ENCODE measurements at regions not wholly inside any gene's neighbourhood (a gene's known extent, or its start where the extent isn't known, plus 50 kb on each side); places are given as distances from the start of the nearest gene placed in this dataset.
"Not testable (repeated sequence)": the region's sequence is repeated elsewhere in the genome, so short reads cannot be mapped to it uniquely, and the experiment has no call there.

DNA sequence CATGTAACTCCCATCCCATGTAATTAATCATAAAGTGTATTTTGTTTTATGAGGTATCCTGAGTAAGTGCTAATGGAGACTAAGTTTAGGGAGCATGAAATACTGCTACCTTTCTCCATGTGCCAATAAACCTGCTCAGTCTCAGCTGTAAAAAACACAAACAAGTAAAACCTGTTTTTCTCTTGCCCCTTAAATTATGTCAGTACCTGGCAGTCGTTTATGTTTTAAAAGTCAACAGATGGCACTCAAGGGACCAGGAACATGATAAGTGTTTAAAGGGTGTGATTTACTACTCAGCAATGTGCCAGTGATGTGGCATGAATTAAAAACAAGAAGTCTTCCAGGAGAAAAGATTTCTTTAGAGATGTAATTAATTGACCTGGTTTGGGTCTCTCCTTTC is 74.9 kb upstream of the FOLH1 start:
- H3K27ac ChIP-seq (ENCODE audit: insufficient read depth, low read length); H4K20me1 ChIP-seq (ENCODE audit: insufficient read depth, low read length); dilution Hi-C loops (cut with HindIII; ENCODE audit: low sequenced_read_pairs, unreplicated experiment); H3K9me3 ChIP-seq (ENCODE audit: control insufficient read depth, insufficient read depth, low read length); H3K4me2 ChIP-seq (ENCODE audit: low read depth, low read length); DNase-seq; intact Hi-C loops (cut with micrococcal nuclease); ATAC-seq (ENCODE audit: low read depth); H3K27me3 ChIP-seq (ENCODE audit: control insufficient read depth, insufficient read depth, low read length); H3K4me1 ChIP-seq (ENCODE audit: control insufficient read depth, insufficient read depth, low read length); H3K9me1 ChIP-seq (ENCODE audit: insufficient read depth, low read length); H4K91ac ChIP-seq (ENCODE audit: insufficient read depth, low read depth, low read length); H2BK15ac ChIP-seq (ENCODE audit: low read depth, low read length); CTCF ChIA-PET; in situ Hi-C loops (cut with MboI; ENCODE audit: low sequenced_read_pairs); H3K36me3 ChIP-seq (ENCODE audit: control insufficient read depth, insufficient read depth, low read length); H2BK120ac ChIP-seq (ENCODE audit: low read depth, low read length); H2BK5ac ChIP-seq (ENCODE audit: low read depth, low read length, poor library complexity, severe bottlenecking); H3K14ac ChIP-seq (replicated peaks; ENCODE audit: low read depth, low read length); H3K79me1 ChIP-seq (ENCODE audit: low read depth in 1 of 2, low read length in 2 of 2); H3K4ac ChIP-seq (ENCODE audit: low read depth, low read length); H3K23ac ChIP-seq (ENCODE audit: low read depth, low read length); H2AFZ ChIP-seq (replicated peaks; ENCODE audit: low read length, poor library complexity); H2AK9ac ChIP-seq (replicated peaks; ENCODE audit: low read depth, low read length, poor library complexity); H4K5ac ChIP-seq (ENCODE audit: low read depth, low read length); H3K18ac ChIP-seq (ENCODE audit: low read depth, low read length); H3K56ac ChIP-seq (ENCODE audit: extremely low read depth, insufficient read depth, low read length); H4K8ac ChIP-seq (ENCODE audit: low read depth in 2 of 2, low read length in 2 of 2); H2AK5ac ChIP-seq (ENCODE audit: low read depth, low read length); H2BK20ac ChIP-seq (ENCODE audit: low read depth, low read length); H3K9ac ChIP-seq (ENCODE audit: low read depth, low read length); POLR2A ChIA-PET (ENCODE audit: unreplicated experiment); BruUV-seq (replicated peaks); H3K4me3 ChIP-seq (ENCODE audit: insufficient read depth, low read depth, low read length): not testable (repeated sequence)
- no CpG with 5 or more reads among the region's 1 CpG for WGBS, 2 experiments (ENCODE audit: extremely low coverage in 2 of 2, insufficient read length in 1 of 2)

GRCh38 chr11:49282125-49282524 is 73.7 kb upstream of the FOLH1 start:
- H3K56ac ChIP-seq (ENCODE audit: extremely low read depth, insufficient read depth, low read length); dilution Hi-C loops (cut with HindIII; ENCODE audit: low sequenced_read_pairs, unreplicated experiment); intact Hi-C loops (cut with micrococcal nuclease); H3K9me1 ChIP-seq (ENCODE audit: insufficient read depth, low read length); H4K91ac ChIP-seq (ENCODE audit: insufficient read depth, low read depth, low read length); H3K27ac ChIP-seq (ENCODE audit: insufficient read depth, low read length); ATAC-seq (ENCODE audit: low read depth); H2AK5ac ChIP-seq (ENCODE audit: low read depth, low read length); H4K20me1 ChIP-seq (ENCODE audit: insufficient read depth, low read length); H3K4ac ChIP-seq (ENCODE audit: low read depth, low read length); H2AFZ ChIP-seq (replicated peaks; ENCODE audit: low read length, poor library complexity); H2BK15ac ChIP-seq (ENCODE audit: low read depth, low read length); in situ Hi-C loops (cut with MboI; ENCODE audit: low sequenced_read_pairs); H2AK9ac ChIP-seq (replicated peaks; ENCODE audit: low read depth, low read length, poor library complexity); BruUV-seq (replicated peaks); H4K8ac ChIP-seq (ENCODE audit: low read depth in 2 of 2, low read length in 2 of 2); H3K9me3 ChIP-seq (ENCODE audit: control insufficient read depth, insufficient read depth, low read length); DNase-seq; H3K36me3 ChIP-seq (ENCODE audit: control insufficient read depth, insufficient read depth, low read length); H3K4me3 ChIP-seq (ENCODE audit: insufficient read depth, low read depth, low read length); H3K18ac ChIP-seq (ENCODE audit: low read depth, low read length); H2BK120ac ChIP-seq (ENCODE audit: low read depth, low read length); H3K4me2 ChIP-seq (ENCODE audit: low read depth, low read length); H3K23ac ChIP-seq (ENCODE audit: low read depth, low read length); H3K27me3 ChIP-seq (ENCODE audit: control insufficient read depth, insufficient read depth, low read length); H2BK20ac ChIP-seq (ENCODE audit: low read depth, low read length); H3K14ac ChIP-seq (replicated peaks; ENCODE audit: low read depth, low read length); CTCF ChIA-PET; H2BK5ac ChIP-seq (ENCODE audit: low read depth, low read length, poor library complexity, severe bottlenecking); POLR2A ChIA-PET (ENCODE audit: unreplicated experiment); H3K4me1 ChIP-seq (ENCODE audit: control insufficient read depth, insufficient read depth, low read length); H4K5ac ChIP-seq (ENCODE audit: low read depth, low read length); H3K9ac ChIP-seq (ENCODE audit: low read depth, low read length); H3K79me1 ChIP-seq (ENCODE audit: low read depth in 1 of 2, low read length in 2 of 2): not testable (repeated sequence)
- no CpG with 5 or more reads among the region's 3 CpGs for WGBS, 2 experiments (ENCODE audit: extremely low coverage in 2 of 2, insufficient read length in 1 of 2)

Measured in IMR-90 (cell line).